GM21619 (cell line): ENCODE measurements at regions not wholly inside any gene's neighbourhood (a gene's known extent, or its start where the extent isn't known, plus 50 kb on each side); places are given as distances from the start of the nearest gene placed in this dataset.

Source experiments
- ATAC-seq: cut with Tn5 transposase; IDR thresholded peaks from one replicate; pipeline ENCODE4 v1.9.1; 2021; ENCODE audit not compliant: unreplicated experiment

GRCh38 chr21:29228306-29228705 lies 70.4 kb upstream of the BACH1 start:
- ATAC-seq: no peak

- no peak for ATAC-seq
Observed at GRCh38 chr21:29230551-29231261, 68.0 kb upstream of the BACH1 start.

- no peak for ATAC-seq
Observed at GRCh38 chr21:29231756-29232529, 66.8 kb upstream of the BACH1 start.

GRCh38 chr21:29232530-29233255 lies 66.0 kb upstream of the BACH1 start:
- no peak for ATAC-seq

- ATAC-seq: no peak
Observed at GRCh38 chr21:29233256-29233546, 65.5 kb upstream of the BACH1 start.

GRCh38 chr21:29233611-29234540 lies 64.8 kb upstream of the BACH1 start:
- peak; percentile 58 for ATAC-seq

GRCh38 chr21:29235714-29236197 lies 63.0 kb upstream of the BACH1 start:
- peak; percentile 46 for ATAC-seq

- ATAC-seq: no peak
Observed at GRCh38 chr21:29236201-29236600, 62.5 kb upstream of the BACH1 start.

GRCh38 chr21:29237110-29238052 lies 61.3 kb upstream of the BACH1 start:
- ATAC-seq: no peak

- ATAC-seq: no peak
Observed at GRCh38 chr21:29238053-29238966, 60.4 kb upstream of the BACH1 start.

- ATAC-seq: no peak
Observed at GRCh38 chr21:29238967-29239290, 59.8 kb upstream of the BACH1 start.

GRCh38 chr21:29240136-29240535 lies 58.6 kb upstream of the BACH1 start:
- no peak for ATAC-seq

GRCh38 chr21:29242201-29242600 lies 56.5 kb upstream of the BACH1 start:
- ATAC-seq: no peak

- ATAC-seq: no peak
Observed at GRCh38 chr21:29243188-29243587, 55.5 kb upstream of the BACH1 start.

GRCh38 chr21:29245104-29245643 lies 53.5 kb upstream of the BACH1 start:
- ATAC-seq: peak; percentile 55

GRCh38 chr21:29245863-29246262 lies 52.9 kb upstream of the BACH1 start:
- no peak for ATAC-seq

- ATAC-seq: no peak
Observed at GRCh38 chr21:29246614-29247013, 52.1 kb upstream of the BACH1 start.

GRCh38 chr21:29248124-29248523 lies 50.6 kb upstream of the BACH1 start:
- ATAC-seq: no peak
